HepG2 (cell line): ENCODE measurements at regions not wholly inside any gene's neighbourhood (a gene's known extent, or its start where the extent isn't known, plus 50 kb on each side); places are given as distances from the start of the nearest gene placed in this dataset.

ENCODE experiments used
- ATAC-seq: fragments of 200-7000 bp; cut with Tn5 transposase; 3 replicates; pipeline ENCODE4 v1.9.1; 2020; ENCODE audit warnings: mild to moderate bottlenecking, moderate library complexity
- BruUV-seq: library from RNA; stranded (reverse); fragments of 400-500 nt; replicated peaks from 2 replicates; lab custom pipeline; 2021; lab: Mats Ljungman, UMichigan
- CTCF ChIA-PET: fragments of 300-600 bp; formaldehyde crosslinking; extraction: SDS; loops from one replicate; lab custom pipeline; 2021; ENCODE audit warnings: low total read pairs, inconsistent platforms, low intra/inter-chr PET ratio; lab: Yijun Ruan, JAX
- POLR2A ChIA-PET: fragments of 350-600 bp; sonication (Branson Sonifier 250); formaldehyde crosslinking; loops from one replicate; lab custom pipeline; 2020; ENCODE audit warnings: antibody characterized with exemption, inconsistent platforms; lab: Yijun Ruan, JAX
- DNase-seq: peaks from one replicate; pipeline ENCODE4 v3.0.0-alpha.2; 2015; ENCODE audit warnings: low spot score
- FAIRE-seq: peaks from 3 replicates; lab custom pipeline; 2011; peaks lifted over from hg19 to GRCh38; lab: Jason Lieb, UNC
- H2AFZ ChIP-seq: one replicate; pipeline ENCODE4 v1.6.1; 2011; ENCODE audit warnings: low read length, inconsistent platforms
- H3K27ac ChIP-seq: fragments of 300-600 bp; 3 replicates; pipeline ENCODE4 v1.8.0; 2011; ENCODE audit warnings: mixed run types, mild to moderate bottlenecking, mixed read lengths, low read length, inconsistent platforms; ENCODE audit not compliant: insufficient read depth; ENCODE audit errors: extremely low read length
- H3K27me3 ChIP-seq, 2 experiments: fragments of 200-600 bp in 1 of 2; 2 replicates in 1 of 2; 3 replicates in 1 of 2; pipeline versions ENCODE4 v1.6.0 to v1.8.0; 2011; ENCODE audit warnings: low read length in 2 of 2, mild to moderate bottlenecking in 2 of 2, moderate library complexity in 2 of 2, inconsistent platforms in 1 of 2; ENCODE audit not compliant: insufficient read depth in 2 of 2, control insufficient read depth in 1 of 2
- H3K36me3 ChIP-seq, 2 experiments: fragments of 200-600 bp in 1 of 2; replicated peaks in 1 of 2; 2 replicates in 1 of 2; 3 replicates in 1 of 2; pipeline versions ENCODE4 v1.5.1 to v1.8.0; 2011; ENCODE audit warnings: low read length in 2 of 2, inconsistent platforms in 1 of 2; ENCODE audit not compliant: insufficient read depth in 2 of 2, control insufficient read depth in 1 of 2
- H3K4me1 ChIP-seq: 2 replicates; pipeline ENCODE4 v1.5.1; 2012; ENCODE audit warnings: low read length, inconsistent platforms; ENCODE audit not compliant: insufficient read depth
- H3K4me2 ChIP-seq: 2 replicates; pipeline ENCODE4 v1.6.0; 2011; ENCODE audit warnings: low read depth, low read length, inconsistent platforms
- H3K4me3 ChIP-seq, 3 experiments: fragments of 200-600 bp in 1 of 3; sonication (generic), shearing (Covaris generic) in 1 of 3; replicated peaks in 1 of 3; 2 replicates each; pipeline ENCODE4 v1.5.1; 2011 to 2016; ENCODE audit warnings: low read length in 3 of 3, inconsistent platforms in 2 of 3, low read depth in 2 of 3, mild to moderate bottlenecking in 2 of 3, control low read depth in 1 of 3, mixed read lengths in 1 of 3; ENCODE audit not compliant: insufficient read depth in 1 of 3
- H3K79me2 ChIP-seq: one replicate; pipeline ENCODE4 v1.6.1; 2011; ENCODE audit warnings: low read length, inconsistent platforms; ENCODE audit not compliant: insufficient read depth
- H3K9ac ChIP-seq: 2 replicates; pipeline ENCODE4 v1.6.0; 2011; ENCODE audit warnings: mild to moderate bottlenecking, low read depth, low read length, inconsistent platforms; ENCODE audit not compliant: insufficient read depth
- H3K9me3 ChIP-seq: 2 replicates; pipeline ENCODE4 v1.5.1; 2012; ENCODE audit warnings: mild to moderate bottlenecking, low read length
- H4K20me1 ChIP-seq: 2 replicates; pipeline ENCODE4 v1.6.0; 2011; ENCODE audit warnings: inconsistent platforms, mild to moderate bottlenecking, low read length, moderate library complexity; ENCODE audit not compliant: insufficient read depth
- ETV5 ChIP-seq: IDR thresholded peaks from 2 replicates; pipeline ENCODE4 v1.6.1; 2018; ENCODE audit warnings: missing biosample characterization, missing genetic modification reagents, inconsistent platforms, borderline replicate concordance
- NFE2L2 ChIP-seq: fragments of 150-350 bp; IDR thresholded peaks from 2 replicates; pipeline ENCODE4 v1.6.1; 2014; ENCODE audit warnings: low read length
- NONO ChIP-seq, 2 experiments: fragments of 450-650 bp in 1 of 2; sonication (generic) in 1 of 2; formaldehyde crosslinking in 1 of 2; IDR thresholded peaks in 1 of 2; conservative IDR thresholded peaks in 1 of 2; 2 replicates each; pipeline versions ENCODE4 v1.6.1 to v1.8.0; 2017 to 2022; ENCODE audit warnings: mild to moderate bottlenecking in 1 of 2, missing genetic modification reagents in 1 of 2, moderate library complexity in 1 of 2
- NRL ChIP-seq: sonication (generic); formaldehyde crosslinking; IDR thresholded peaks from 2 replicates; pipeline ENCODE4 v1.5.0; 2020; ENCODE audit warnings: missing genetic modification reagents, mild to moderate bottlenecking, moderate library complexity, borderline replicate concordance
- PLRG1 ChIP-seq: fragments of 450-650 bp; conservative IDR thresholded peaks from 2 replicates; pipeline ENCODE4 v1.6.1; 2016
- RBM39 ChIP-seq: fragments of 200-400 bp; formaldehyde crosslinking; IDR thresholded peaks from one replicate; pipeline ENCODE4 v1.6.1; 2018; ENCODE audit warnings: antibody characterized with exemption, mild to moderate bottlenecking, low read depth, low read length; ENCODE audit not compliant: poor library complexity, severe bottlenecking
- RFX3 ChIP-seq: IDR thresholded peaks from 2 replicates; pipeline ENCODE4 v1.6.1; 2016; ENCODE audit warnings: missing biosample characterization, missing genetic modification reagents
- SNAPC5 ChIP-seq: sonication (generic); formaldehyde crosslinking; IDR thresholded peaks from 2 replicates; pipeline ENCODE4 v1.8.1; 2023; ENCODE audit warnings: mild to moderate bottlenecking, missing genetic modification reagents, borderline replicate concordance
- SRSF9 ChIP-seq: fragments of 200-400 bp; formaldehyde crosslinking; IDR thresholded peaks from 2 replicates; pipeline ENCODE4 v1.6.1; 2018; ENCODE audit warnings: borderline replicate concordance, mild to moderate bottlenecking, low read depth, low read length; ENCODE audit not compliant: insufficient read depth, poor library complexity, severe bottlenecking
- ZNF350 ChIP-seq: sonication (generic); formaldehyde crosslinking; IDR thresholded peaks from 2 replicates; pipeline ENCODE4 v1.4.0; 2020; ENCODE audit warnings: mild to moderate bottlenecking, low read depth, missing genetic modification reagents, borderline replicate concordance
- ZNF609 ChIP-seq: sonication (generic); formaldehyde crosslinking; IDR thresholded peaks from 2 replicates; pipeline ENCODE4 v1.4.0; 2020; ENCODE audit warnings: mild to moderate bottlenecking, missing genetic modification reagents, borderline replicate concordance
- ZNF7 ChIP-seq: IDR thresholded peaks from 2 replicates; pipeline ENCODE4 v1.6.1; 2016; ENCODE audit warnings: missing biosample characterization, missing genetic modification reagents
- ZNF703 ChIP-seq: sonication (generic); formaldehyde crosslinking; IDR thresholded peaks from 2 replicates; pipeline ENCODE4 v1.5.1; 2020; ENCODE audit warnings: missing genetic modification reagents, mild to moderate bottlenecking, moderate library complexity, borderline replicate concordance
- WGBS: methylation state at CpG from one replicate; pipeline ENCODE4 v1.1.6; 2017; ENCODE audit warnings: low lambda C conversion rate; 5-methylcytosine and 5-hydroxymethylcytosine counted together
- in situ Hi-C: cut with HindIII; loops from 2 replicates; pipeline ENCODE4 v1.10.0; 2017; ENCODE audit warnings: low pct_unique_long_range_greater_than_20kb; ENCODE audit not compliant: extremely low pct_ligation_motif_present
- intact Hi-C: fragments of 100-400 bp; cut with micrococcal nuclease; formaldehyde crosslinking; loops from one replicate; pipeline ENCODE4 v1.10.0; 2022; ENCODE audit not compliant: unreplicated experiment

GRCh38 chr3:187507266-187507665, 139.1 kb downstream of the RTP4 start:
- intact Hi-C loops, result loop anchor here (2.0 kb wide), 1 partner anchor 172 kb away; no protein-coding TSS in a partner anchor
- no peak for ATAC-seq
- no peak for TF ChIP-seq NONO (IDR thresholded peaks at IDR 0.05)
- TF ChIP-seq NONO (CRISPR knock-in tag; conservative IDR thresholded peaks at IDR 0.05), result no peak
- no peak for TF ChIP-seq PLRG1
- no peak for TF ChIP-seq ETV5 (CRISPR knock-in tag)
- no peak for TF ChIP-seq SRSF9
- TF ChIP-seq SNAPC5 (CRISPR knock-in tag), result no peak
- TF ChIP-seq RBM39, result no peak
- TF ChIP-seq ZNF609, result no peak
- TF ChIP-seq NRL (CRISPR knock-in tag), result no peak
- no peak for TF ChIP-seq RFX3 (CRISPR knock-in tag)
- no peak for TF ChIP-seq ZNF7
- TF ChIP-seq ZNF703 (CRISPR knock-in tag), result no peak
- no peak for TF ChIP-seq NFE2L2
- TF ChIP-seq ZNF350 (CRISPR knock-in tag), result no peak
- TF ChIP-seq, all 625 proteins: peak for 0
- H3K79me2 ChIP-seq, result no peaks in the 10 kb centered on the region
- ChIA-PET POLR2A (no interaction called here), CTCF (no interaction called here)
- H3K27ac ChIP-seq, result no peak overlapping the region
- 2% methylated on average over 1 of the region's 1 CpG for WGBS
- no peaks in the 10 kb centered on the region for H3K36me3 ChIP-seq
- no peaks in the 10 kb centered on the region for H3K9me3 ChIP-seq
- H3K4me1 ChIP-seq, result peaks cover 11% of the 10 kb centered on the region; the same call in 1 of the 2 replicates
- H3K4me2 ChIP-seq, result no peak overlapping the region
- FAIRE-seq (no peak), DNase-seq (no peak)
- no peaks in the 10 kb centered on the region for H4K20me1 ChIP-seq
- BruUV-seq, result no TSS peak
- in situ Hi-C loops, result no loop called here
- H3K4me3 ChIP-seq, result no peak overlapping the region
- H2AFZ ChIP-seq, result no peak overlapping the region
- no peak overlapping the region for H3K9ac ChIP-seq
- no peaks in the 10 kb centered on the region; a peak in 1 of 5 replicates for H3K27me3 ChIP-seq
